Calu3 (cell line): ENCODE measurements at regions not wholly inside any gene's neighbourhood (a gene's known extent, or its start where the extent isn't known, plus 50 kb on each side); places are given as distances from the start of the nearest gene placed in this dataset.
A peak's percentile ranks its signal among the peaks of the same experiment; 100 is the strongest.

Experiments used
- BruUV-seq: library from RNA; stranded (reverse); fragments of 400-500 nt; replicated peaks from 2 replicates; lab custom pipeline; 2021; lab: Mats Ljungman, UMichigan
- CTCF ChIA-PET: fragments of 300-600 bp; sonication (Branson Sonifier 250); formaldehyde crosslinking; loops from one replicate; lab custom pipeline; 2022; ENCODE audit warnings: antibody characterized with exemption; lab: Charles Lee
- DNase-seq: peaks from one replicate; pipeline ENCODE4 v3.0.0; 2022
- H3K27ac Mint-ChIP-seq: one replicate; pipeline ENCODE4 v1.8.0; 2022; ENCODE audit warnings: mixed read lengths; ENCODE audit not compliant: unreplicated experiment
- H3K27me3 Mint-ChIP-seq: one replicate; pipeline ENCODE4 v1.8.0; 2022; ENCODE audit warnings: mixed read lengths; ENCODE audit not compliant: unreplicated experiment
- H3K36me3 Mint-ChIP-seq: one replicate; pipeline ENCODE4 v1.8.0; 2022; ENCODE audit warnings: mild to moderate bottlenecking, moderate library complexity, mixed read lengths; ENCODE audit not compliant: insufficient read depth, unreplicated experiment
- H3K4me1 Mint-ChIP-seq: one replicate; pipeline ENCODE4 v1.8.0; 2022; ENCODE audit warnings: mild to moderate bottlenecking, low read depth, mixed read lengths; ENCODE audit not compliant: unreplicated experiment
- H3K4me3 Mint-ChIP-seq: one replicate; pipeline ENCODE4 v1.8.0; 2022; ENCODE audit warnings: mild to moderate bottlenecking, low read depth, moderate library complexity, mixed read lengths; ENCODE audit not compliant: unreplicated experiment
- H3K9me3 Mint-ChIP-seq: one replicate; pipeline ENCODE4 v1.8.0; 2022; ENCODE audit warnings: low read depth, mixed read lengths; ENCODE audit not compliant: unreplicated experiment
- CTCF ChIP-seq: fragments of 200-600 bp; IDR thresholded peaks from one replicate; pipeline ENCODE4 v1.8.0; 2022; ENCODE audit warnings: antibody characterized with exemption; ENCODE audit not compliant: unreplicated experiment
- intact Hi-C: fragments of 100-400 bp; cut with micrococcal nuclease; formaldehyde crosslinking; loops from one replicate; pipeline ENCODE4 v1.10.0; 2022; ENCODE audit not compliant: unreplicated experiment

DNA sequence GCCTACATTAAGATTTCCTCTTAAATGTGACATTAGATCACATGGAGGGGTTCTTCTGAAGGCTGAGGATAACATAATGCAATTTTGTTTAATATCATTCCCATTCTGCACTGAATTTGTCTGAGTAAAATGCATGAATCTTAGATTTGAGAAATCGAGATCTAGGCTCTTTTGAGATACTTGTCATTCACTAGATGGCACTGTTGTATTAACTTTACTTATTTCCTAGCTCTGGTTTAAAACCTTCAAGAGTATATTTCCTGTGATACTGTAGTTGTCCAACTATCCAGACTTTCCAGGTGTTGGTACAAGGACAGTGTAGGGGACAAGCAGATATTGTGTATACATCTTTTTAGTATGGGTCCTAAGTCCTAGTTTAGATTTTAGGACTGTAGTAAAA is 91.7 kb upstream of the SEL1L start:
- H3K27ac Mint-ChIP-seq, result no peak overlapping the region
- BruUV-seq, result no TSS peak
- no peaks in the 10 kb centered on the region for H3K4me1 Mint-ChIP-seq
- DNase-seq, result no peak
- no peaks in the 10 kb centered on the region for H3K9me3 Mint-ChIP-seq
- H3K4me3 Mint-ChIP-seq, result no peak overlapping the region
- peak; percentile 20 for TF ChIP-seq CTCF
- H3K27me3 Mint-ChIP-seq, result no peaks in the 10 kb centered on the region
- no peaks in the 10 kb centered on the region for H3K36me3 Mint-ChIP-seq
- CTCF ChIA-PET, result no interaction called here
- intact Hi-C loops, result no loop called here

GRCh38 chr14:81632157-81632556 is 98.5 kb upstream of the SEL1L start:
- TF ChIP-seq CTCF, result no peak
- intact Hi-C loops, result no loop called here
- CTCF ChIA-PET, result no interaction called here
- no TSS peak for BruUV-seq
- Mint-ChIP-seq H3K27me3 (no peaks in the 10 kb centered on the region), H3K4me3 (no peak overlapping the region), H3K9me3 (peaks cover 6% of the 10 kb centered on the region), H3K4me1 (no peaks in the 10 kb centered on the region), H3K27ac (no peak overlapping the region), H3K36me3 (no peaks in the 10 kb centered on the region)
- no peak for DNase-seq

DNA sequence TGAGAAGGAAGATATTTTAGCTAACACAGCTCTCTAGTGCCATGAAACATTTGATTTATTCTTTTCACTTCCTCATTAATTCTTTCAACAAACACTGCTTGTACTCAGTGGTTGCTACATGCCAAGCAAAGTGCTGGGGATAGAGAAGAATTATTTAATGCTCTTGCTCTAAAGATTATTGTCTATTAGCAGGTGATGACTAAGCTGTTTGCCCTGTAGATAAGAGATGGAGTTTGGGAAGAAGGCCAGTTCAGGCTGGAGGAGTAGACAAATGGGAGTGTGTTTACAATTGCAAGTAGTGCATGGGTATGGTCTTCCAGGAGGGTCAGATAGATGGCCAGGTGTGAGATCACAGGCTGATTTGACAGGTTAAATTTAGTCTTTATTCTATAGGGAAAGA is 99.8 kb upstream of the SEL1L start:
- Mint-ChIP-seq H3K9me3 (peaks cover 6% of the 10 kb centered on the region), H3K27me3 (no peaks in the 10 kb centered on the region), H3K36me3 (no peaks in the 10 kb centered on the region), H3K4me1 (no peaks in the 10 kb centered on the region), H3K27ac (no peak overlapping the region), H3K4me3 (no peak overlapping the region)
- DNase-seq, result no peak
- BruUV-seq, result no TSS peak
- intact Hi-C loops, result no loop called here
- CTCF ChIA-PET, result no interaction called here
- TF ChIP-seq CTCF, result no peak

DNA sequence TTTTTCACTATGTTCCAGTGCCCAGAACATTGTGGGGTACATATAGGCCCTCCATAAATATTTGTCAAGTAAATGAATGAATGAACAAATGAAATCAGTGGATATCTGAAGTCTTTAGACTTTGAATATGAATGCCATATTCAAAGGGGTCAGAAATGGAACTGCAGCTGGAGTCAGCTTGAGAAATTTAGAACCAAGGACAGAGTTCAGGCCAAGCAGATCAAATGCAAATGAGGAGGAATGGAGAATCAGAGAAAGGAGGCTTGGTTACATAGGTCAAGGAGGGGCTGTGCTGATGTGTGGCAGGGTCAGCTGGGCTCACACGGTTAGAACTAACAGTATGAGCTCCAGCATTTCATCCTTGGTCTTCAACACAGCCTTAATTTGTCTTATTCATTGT is 104.0 kb upstream of the SEL1L start:
- Mint-ChIP-seq H3K4me3 (no peak overlapping the region), H3K27ac (no peak overlapping the region), H3K4me1 (no peaks in the 10 kb centered on the region), H3K9me3 (peaks cover 7% of the 10 kb centered on the region), H3K36me3 (no peaks in the 10 kb centered on the region), H3K27me3 (no peaks in the 10 kb centered on the region)
- no peak for TF ChIP-seq CTCF
- no peak for DNase-seq
- no TSS peak for BruUV-seq
- CTCF ChIA-PET, result interaction anchor here (0.9 kb wide), 1 partner anchor 9 kb away, joined by 3 read pairs; no protein-coding TSS in a partner anchor
- intact Hi-C loops, result no loop called here
